ENCODE measurements at regions not wholly inside any gene's neighbourhood (a gene's known extent, or its start where the extent isn't known, plus 50 kb on each side); places are given as distances from the start of the nearest gene placed in this dataset.

DNA sequence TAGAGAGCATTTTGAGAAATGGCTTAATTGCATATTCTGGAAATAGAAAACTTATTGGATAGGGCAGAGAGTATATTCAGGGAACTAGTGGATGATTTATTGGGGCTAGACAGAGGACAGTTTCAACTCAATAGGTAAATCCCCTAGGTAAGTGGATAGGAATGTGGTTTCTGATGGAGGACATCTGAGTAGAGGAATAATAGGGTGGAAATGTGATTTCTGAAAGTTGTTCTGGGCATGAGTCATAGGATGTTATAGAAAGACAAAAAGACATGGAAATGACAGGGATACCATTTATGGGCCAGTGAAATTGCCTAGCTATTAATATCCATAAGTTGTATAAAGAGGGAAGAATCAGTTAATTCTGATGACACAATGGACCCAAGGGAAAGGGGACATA is 563.3 kb upstream of the GOLIM4 start:
- no peak for DNase-seq
- Histone ChIP-seq H3K4me3 (ENCODE audit: low read length) (no peak overlapping the region), H3K36me3 (ENCODE audit: control insufficient read depth, insufficient read depth, low read length) (no peaks in the 10 kb centered on the region), H3K27me3 (ENCODE audit: control insufficient read depth, insufficient read depth, low read length, poor library complexity, severe bottlenecking) (no peaks in the 10 kb centered on the region), H3K27ac (ENCODE audit: low read depth, low read length) (no peak overlapping the region), H3K9me3 (ENCODE audit: control insufficient read depth, low read length) (no peaks in the 10 kb centered on the region), H3K9ac (ENCODE audit: extremely low read depth, low read length, poor library complexity, severe bottlenecking) (no peak overlapping the region), H3K4me1 (ENCODE audit: control insufficient read depth, insufficient read depth, low read length) (no peaks in the 10 kb centered on the region)
- no peaks in the 10 kb centered on the region for H3K27me3 Mint-ChIP-seq (ENCODE audit: insufficient read depth)
- H3K4me3 Mint-ChIP-seq, result no peak overlapping the region
- H3K9me3 Mint-ChIP-seq, result no peaks in the 10 kb centered on the region
- H3K27ac Mint-ChIP-seq, result no peak overlapping the region
- H3K4me1 Mint-ChIP-seq, result no peaks in the 10 kb centered on the region
- H3K36me3 Mint-ChIP-seq (ENCODE audit: low read depth), result no peaks in the 10 kb centered on the region
- TF ChIP-seq, protein P1, sequence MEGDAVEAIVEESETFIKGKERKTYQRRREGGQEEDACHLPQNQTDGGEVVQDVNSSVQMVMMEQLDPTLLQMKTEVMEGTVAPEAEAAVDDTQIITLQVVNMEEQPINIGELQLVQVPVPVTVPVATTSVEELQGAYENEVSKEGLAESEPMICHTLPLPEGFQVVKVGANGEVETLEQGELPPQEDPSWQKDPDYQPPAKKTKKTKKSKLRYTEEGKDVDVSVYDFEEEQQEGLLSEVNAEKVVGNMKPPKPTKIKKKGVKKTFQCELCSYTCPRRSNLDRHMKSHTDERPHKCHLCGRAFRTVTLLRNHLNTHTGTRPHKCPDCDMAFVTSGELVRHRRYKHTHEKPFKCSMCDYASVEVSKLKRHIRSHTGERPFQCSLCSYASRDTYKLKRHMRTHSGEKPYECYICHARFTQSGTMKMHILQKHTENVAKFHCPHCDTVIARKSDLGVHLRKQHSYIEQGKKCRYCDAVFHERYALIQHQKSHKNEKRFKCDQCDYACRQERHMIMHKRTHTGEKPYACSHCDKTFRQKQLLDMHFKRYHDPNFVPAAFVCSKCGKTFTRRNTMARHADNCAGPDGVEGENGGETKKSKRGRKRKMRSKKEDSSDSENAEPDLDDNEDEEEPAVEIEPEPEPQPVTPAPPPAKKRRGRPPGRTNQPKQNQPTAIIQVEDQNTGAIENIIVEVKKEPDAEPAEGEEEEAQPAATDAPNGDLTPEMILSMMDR (conservative IDR thresholded peaks at IDR 0.05), result no peak

DNA sequence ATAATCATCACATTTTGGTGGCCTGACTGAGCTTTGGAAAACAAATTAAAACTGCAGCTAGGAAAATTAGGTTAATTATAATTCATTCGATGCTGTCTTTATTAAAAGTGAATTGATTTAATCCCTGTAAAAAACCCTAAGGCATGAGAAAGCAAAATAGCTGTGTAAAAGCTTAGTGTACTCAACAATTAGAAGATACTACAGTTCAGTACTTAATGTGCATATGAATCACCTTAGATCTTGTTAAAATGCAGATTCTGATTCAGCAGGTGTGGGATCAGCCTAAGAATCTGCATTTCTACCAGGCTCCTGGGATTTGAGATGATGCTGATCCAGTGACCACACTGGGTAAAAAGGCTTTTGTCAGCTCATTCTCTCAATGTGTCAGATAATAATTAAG is 559.9 kb upstream of the GOLIM4 start:
- 89 to 100% methylated on average over 1 of the region's 1 CpG for WGBS, 2 experiments (ENCODE audit: insufficient coverage in 1 of 2, insufficient read length in 1 of 2)
- Histone ChIP-seq H3K9ac (ENCODE audit: extremely low read depth, low read length, poor library complexity, severe bottlenecking) (no peak overlapping the region), H3K27me3 (ENCODE audit: control insufficient read depth, insufficient read depth, low read length, poor library complexity, severe bottlenecking) (no peaks in the 10 kb centered on the region), H3K9me3 (ENCODE audit: control insufficient read depth, low read length) (no peaks in the 10 kb centered on the region), H3K4me3 (ENCODE audit: low read length) (no peak overlapping the region), H3K36me3 (ENCODE audit: control insufficient read depth, insufficient read depth, low read length) (no peaks in the 10 kb centered on the region), H3K4me1 (ENCODE audit: control insufficient read depth, insufficient read depth, low read length) (peaks cover 11% of the 10 kb centered on the region), H3K27ac (ENCODE audit: low read depth, low read length) (no peak overlapping the region)
- Mint-ChIP-seq H3K9me3 (no peaks in the 10 kb centered on the region), H3K4me3 (no peak overlapping the region), H3K4me1 (peaks cover 16% of the 10 kb centered on the region), H3K27me3 (ENCODE audit: insufficient read depth) (no peaks in the 10 kb centered on the region), H3K36me3 (ENCODE audit: low read depth) (no peaks in the 10 kb centered on the region), H3K27ac (no peak overlapping the region)
- TF ChIP-seq, protein P1 (conservative IDR thresholded peaks at IDR 0.05), result no peak
- DNase-seq, result no peak

DNA sequence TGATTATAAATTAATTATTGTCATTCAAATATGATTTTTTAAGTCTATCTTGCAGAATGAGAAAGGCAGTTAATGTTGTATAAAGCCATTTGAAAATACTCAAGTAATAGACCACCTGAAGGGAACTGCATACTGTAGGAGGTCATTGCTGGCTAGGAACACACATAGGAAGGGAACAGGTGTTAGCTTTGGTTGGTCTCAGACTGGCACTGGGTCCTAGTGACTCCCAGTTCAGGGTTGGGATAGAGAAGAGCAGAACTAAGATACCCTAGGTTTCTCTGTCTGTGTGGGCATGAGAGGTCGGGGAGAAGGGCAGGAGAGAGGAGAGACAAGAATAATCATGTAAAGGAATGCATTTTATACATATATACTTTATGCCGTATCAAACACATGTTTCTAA is 559.0 kb upstream of the GOLIM4 start:
- 83% methylated on average over 1 of the region's 2 CpGs; no CpG with 5 or more reads in 1 of the 2 experiments for WGBS, 2 experiments (ENCODE audit: insufficient coverage in 1 of 2, insufficient read length in 1 of 2)
- no peaks in the 10 kb centered on the region for H3K9me3 Mint-ChIP-seq
- no peak overlapping the region for H3K9ac ChIP-seq (ENCODE audit: extremely low read depth, low read length, poor library complexity, severe bottlenecking)
- no peaks in the 10 kb centered on the region for H3K27me3 ChIP-seq (ENCODE audit: control insufficient read depth, insufficient read depth, low read length, poor library complexity, severe bottlenecking)
- H3K4me1 Mint-ChIP-seq, result peaks cover 18% of the 10 kb centered on the region
- no peak overlapping the region for H3K4me3 Mint-ChIP-seq
- no peak for DNase-seq
- no peaks in the 10 kb centered on the region for H3K36me3 ChIP-seq (ENCODE audit: control insufficient read depth, insufficient read depth, low read length)
- H3K4me1 ChIP-seq (ENCODE audit: control insufficient read depth, insufficient read depth, low read length), result peaks cover 16% of the 10 kb centered on the region
- H3K9me3 ChIP-seq (ENCODE audit: control insufficient read depth, low read length), result no peaks in the 10 kb centered on the region
- no peak overlapping the region for H3K27ac ChIP-seq (ENCODE audit: low read depth, low read length)
- H3K36me3 Mint-ChIP-seq (ENCODE audit: low read depth), result no peaks in the 10 kb centered on the region
- TF ChIP-seq, protein P1 (conservative IDR thresholded peaks at IDR 0.05), result no peak
- H3K27ac Mint-ChIP-seq, result no peak overlapping the region
- H3K27me3 Mint-ChIP-seq (ENCODE audit: insufficient read depth), result no peaks in the 10 kb centered on the region
- no peak overlapping the region for H3K4me3 ChIP-seq (ENCODE audit: low read length)

Data from endodermal cell (in vitro differentiated cells).